Fibroblast of lung (primary cell): ENCODE measurements at regions not wholly inside any gene's neighbourhood (a gene's known extent, or its start where the extent isn't known, plus 50 kb on each side); places are given as distances from the start of the nearest gene placed in this dataset.

Experiments
- DNase-seq, 2 donors: peaks; one replicate each; pipeline versions ENCODE4 v3.0.0 to v3.0.0-alpha.2; 2010; ENCODE audit warnings: low read depth in 2 of 2
- H2AFZ ChIP-seq: 2 replicates; pipeline ENCODE4 v1.5.1; 2012; ENCODE audit warnings: low read length, control low read depth, inconsistent platforms
- H3K27ac ChIP-seq: 2 replicates; pipeline ENCODE4 v1.5.1; 2011; ENCODE audit warnings: low read length, control low read depth; ENCODE audit not compliant: insufficient read depth
- H3K27me3 ChIP-seq: 2 replicates; pipeline ENCODE4 v1.5.1; 2011; ENCODE audit warnings: mild to moderate bottlenecking, low read length; ENCODE audit not compliant: control insufficient read depth, insufficient read depth
- H3K36me3 ChIP-seq: 2 replicates; pipeline ENCODE4 v1.5.1; 2011; ENCODE audit warnings: low read length; ENCODE audit not compliant: control insufficient read depth, insufficient read depth
- H3K4me1 ChIP-seq: 2 replicates; pipeline ENCODE4 v1.5.1; 2011; ENCODE audit warnings: low read length; ENCODE audit not compliant: control insufficient read depth, insufficient read depth; ENCODE audit errors: extremely low read depth
- H3K4me2 ChIP-seq: 2 replicates; pipeline ENCODE4 v1.5.1; 2011; ENCODE audit warnings: low read length, control low read depth; ENCODE audit not compliant: insufficient read depth; ENCODE audit errors: extremely low read depth
- H3K4me3 ChIP-seq, 4 experiments: fragments of 200-600 bp in 1 of 4; sonication (generic) in 1 of 4; replicated peaks in 1 of 4; 2 replicates each; pipeline ENCODE4 v1.5.1; 2011 to 2016; ENCODE audit warnings: low read length in 4 of 4, low read depth in 3 of 4, mild to moderate bottlenecking in 3 of 4, control low read depth in 2 of 4, inconsistent platforms in 1 of 4, mixed read lengths in 1 of 4; ENCODE audit not compliant: insufficient read depth in 1 of 4; ENCODE audit errors: control extremely low read depth in 1 of 4
- H3K79me2 ChIP-seq: 2 replicates; pipeline ENCODE4 v1.5.1; 2012; ENCODE audit warnings: mild to moderate bottlenecking, low read length, inconsistent platforms; ENCODE audit not compliant: control insufficient read depth, insufficient read depth
- H3K9ac ChIP-seq: 2 replicates; pipeline ENCODE4 v1.5.1; 2011; ENCODE audit warnings: mild to moderate bottlenecking, low read length, control low read depth; ENCODE audit not compliant: insufficient read depth
- H3K9me3 ChIP-seq: 2 replicates; pipeline ENCODE4 v1.5.1; 2012; ENCODE audit warnings: low read depth, low read length; ENCODE audit not compliant: control insufficient read depth, insufficient read depth
- H4K20me1 ChIP-seq: 2 replicates; pipeline ENCODE4 v1.5.1; 2011; ENCODE audit warnings: low read length; ENCODE audit not compliant: control insufficient read depth, insufficient read depth; ENCODE audit errors: extremely low read depth
- EZH2 ChIP-seq: IDR thresholded peaks from 2 replicates; pipeline ENCODE4 v1.5.1; 2012; ENCODE audit warnings: low read length, control low read depth, mild to moderate bottlenecking; ENCODE audit errors: missing control alignments
- TF ChIP-seq, protein P1 (sequence below), 2 donors: IDR thresholded peaks in 1 of 2; conservative IDR thresholded peaks in 1 of 2; 1 replicate in 1 of 2; 2 replicates in 1 of 2; pipeline ENCODE4 v1.5.1; 2011 to 2012; ENCODE audit warnings: low read length in 2 of 2, control low read depth in 1 of 2, inconsistent platforms in 1 of 2, low read depth in 1 of 2, mild to moderate bottlenecking in 1 of 2

DNA sequence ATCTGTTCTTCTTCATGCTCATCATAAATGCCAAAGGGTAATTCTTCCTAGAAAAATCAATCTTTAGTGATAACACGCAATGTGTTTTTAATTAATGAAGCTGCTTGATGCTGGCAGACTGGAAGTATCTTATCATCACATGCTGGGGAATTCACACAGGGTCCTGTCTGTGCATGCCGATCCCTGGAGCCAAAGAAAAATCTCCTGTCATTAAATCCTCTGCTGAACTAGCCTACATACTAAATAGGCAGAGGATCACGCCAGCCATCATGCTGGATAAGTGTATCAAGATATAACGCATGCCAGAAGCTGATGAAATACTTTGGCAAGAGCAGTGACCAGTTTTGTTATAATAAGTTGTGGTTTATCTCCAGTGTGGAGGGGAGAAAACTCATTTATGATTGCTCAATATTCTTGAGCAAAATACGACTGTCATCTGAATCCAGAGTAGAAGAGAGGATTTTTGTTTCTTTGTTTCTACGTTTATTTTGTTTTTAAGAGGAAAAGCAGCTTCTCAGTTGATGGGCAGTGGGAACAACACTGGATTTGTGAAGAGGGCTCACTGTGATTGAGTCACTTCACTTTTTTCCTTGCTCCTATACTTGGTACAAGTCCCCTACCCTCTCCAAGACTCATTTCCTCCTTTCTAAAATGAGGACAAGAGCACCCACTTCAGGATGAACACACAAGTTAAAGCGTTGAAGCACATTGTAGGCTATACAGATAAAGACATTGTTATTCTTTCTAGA, 649.1 kb downstream of the TNS3 start:
- H2AFZ ChIP-seq, result peak overlapping the region; percentile 45
- H3K9me3 ChIP-seq, result no peaks in the 10 kb centered on the region
- TF ChIP-seq, protein P1, sequence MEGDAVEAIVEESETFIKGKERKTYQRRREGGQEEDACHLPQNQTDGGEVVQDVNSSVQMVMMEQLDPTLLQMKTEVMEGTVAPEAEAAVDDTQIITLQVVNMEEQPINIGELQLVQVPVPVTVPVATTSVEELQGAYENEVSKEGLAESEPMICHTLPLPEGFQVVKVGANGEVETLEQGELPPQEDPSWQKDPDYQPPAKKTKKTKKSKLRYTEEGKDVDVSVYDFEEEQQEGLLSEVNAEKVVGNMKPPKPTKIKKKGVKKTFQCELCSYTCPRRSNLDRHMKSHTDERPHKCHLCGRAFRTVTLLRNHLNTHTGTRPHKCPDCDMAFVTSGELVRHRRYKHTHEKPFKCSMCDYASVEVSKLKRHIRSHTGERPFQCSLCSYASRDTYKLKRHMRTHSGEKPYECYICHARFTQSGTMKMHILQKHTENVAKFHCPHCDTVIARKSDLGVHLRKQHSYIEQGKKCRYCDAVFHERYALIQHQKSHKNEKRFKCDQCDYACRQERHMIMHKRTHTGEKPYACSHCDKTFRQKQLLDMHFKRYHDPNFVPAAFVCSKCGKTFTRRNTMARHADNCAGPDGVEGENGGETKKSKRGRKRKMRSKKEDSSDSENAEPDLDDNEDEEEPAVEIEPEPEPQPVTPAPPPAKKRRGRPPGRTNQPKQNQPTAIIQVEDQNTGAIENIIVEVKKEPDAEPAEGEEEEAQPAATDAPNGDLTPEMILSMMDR (conservative IDR thresholded peaks at IDR 0.05 in 1 of 2, IDR thresholded peaks at IDR 0.05 in 1 of 2; ENCODE audit: low read depth in 1 of 2, low read length in 2 of 2), result peak in 1 of 2 donors; percentile 53
- no peak for TF ChIP-seq EZH2
- peaks cover 13% of the 10 kb centered on the region for H3K4me1 ChIP-seq
- peak; percentile 95 to 99 for DNase-seq
- H3K9ac ChIP-seq, result peak overlapping the region; percentile 26
- peak overlapping the region; percentile 58 for H3K4me2 ChIP-seq
- H3K27ac ChIP-seq, result peak overlapping the region; percentile 71
- H3K27me3 ChIP-seq, result no peaks in the 10 kb centered on the region
- H4K20me1 ChIP-seq, result no peaks in the 10 kb centered on the region
- no peaks in the 10 kb centered on the region for H3K36me3 ChIP-seq
- H3K79me2 ChIP-seq, result no peaks in the 10 kb centered on the region
- peak overlapping the region in 1 of 4 experiments; percentile 7 for H3K4me3 ChIP-seq

DNA sequence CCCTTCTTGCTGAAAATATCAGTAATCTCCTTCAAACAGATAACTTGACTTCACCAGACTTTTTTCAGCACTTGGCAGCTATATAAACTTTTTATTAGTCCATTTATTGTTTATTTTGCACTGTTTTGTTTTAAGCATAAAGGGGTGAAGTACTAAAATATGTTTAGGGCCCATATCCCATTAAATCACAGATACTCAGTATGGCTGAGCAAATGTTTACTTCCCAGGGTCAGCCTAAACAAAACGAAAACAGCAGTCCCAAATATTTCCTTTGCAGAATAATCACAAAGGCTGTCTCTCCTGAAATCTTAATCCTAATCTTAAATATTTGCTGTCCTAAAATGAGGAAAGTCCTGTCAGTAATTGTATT, 649.6 kb downstream of the TNS3 start:
- no peaks in the 10 kb centered on the region for H4K20me1 ChIP-seq
- H3K4me2 ChIP-seq, result peak overlapping the region; percentile 58
- H3K4me3 ChIP-seq, result no peak overlapping the region
- no peaks in the 10 kb centered on the region for H3K27me3 ChIP-seq
- no peak for TF ChIP-seq EZH2
- TF ChIP-seq, protein P1 (conservative IDR thresholded peaks at IDR 0.05 in 1 of 2, IDR thresholded peaks at IDR 0.05 in 1 of 2; ENCODE audit: low read depth in 1 of 2, low read length in 2 of 2), result no peak
- H3K9ac ChIP-seq, result no peak overlapping the region
- no peaks in the 10 kb centered on the region for H3K9me3 ChIP-seq
- H3K36me3 ChIP-seq, result no peaks in the 10 kb centered on the region
- H3K4me1 ChIP-seq, result peaks cover 13% of the 10 kb centered on the region
- no peak overlapping the region for H2AFZ ChIP-seq
- H3K79me2 ChIP-seq, result no peaks in the 10 kb centered on the region
- no peak for DNase-seq
- H3K27ac ChIP-seq, result peak overlapping the region; percentile 71

GRCh38 chr7:46930366-46930765, 651.5 kb downstream of the TNS3 start:
- Histone ChIP-seq H3K4me2 (no peak overlapping the region), H3K27ac (no peak overlapping the region), H3K4me3 (no peak overlapping the region), H3K4me1 (peaks cover 13% of the 10 kb centered on the region), H3K9me3 (no peaks in the 10 kb centered on the region), H3K36me3 (no peaks in the 10 kb centered on the region), H3K27me3 (no peaks in the 10 kb centered on the region), H2AFZ (no peak overlapping the region), H3K79me2 (no peaks in the 10 kb centered on the region), H3K9ac (no peak overlapping the region), H4K20me1 (no peaks in the 10 kb centered on the region)
- TF ChIP-seq EZH2, result no peak
- TF ChIP-seq, protein P1 (conservative IDR thresholded peaks at IDR 0.05 in 1 of 2, IDR thresholded peaks at IDR 0.05 in 1 of 2; ENCODE audit: low read depth in 1 of 2, low read length in 2 of 2), result no peak
- peak; percentile 95 to 96 for DNase-seq
